HEK293 (cell line): ENCODE measurements at regions not wholly inside any gene's neighbourhood (a gene's known extent, or its start where the extent isn't known, plus 50 kb on each side); places are given as distances from the start of the nearest gene placed in this dataset.
"Not testable (repeated sequence)": the region's sequence is repeated elsewhere in the genome, so short reads cannot be mapped to it uniquely, and the experiment has no call there.

Experiments used
- CTCF ChIP-seq: fragments of 450-650 bp; formaldehyde crosslinking; IDR thresholded peaks from 2 replicates; pipeline ENCODE4 v1.5.1; 2016; ENCODE audit warnings: missing biosample characterization, missing genetic modification characterization
- TSHZ1 ChIP-seq: fragments of 450-650 bp; formaldehyde crosslinking; IDR thresholded peaks from 2 replicates; pipeline ENCODE4 v1.5.1; 2016; ENCODE audit warnings: missing biosample characterization, missing genetic modification characterization, borderline replicate concordance
- YY1 ChIP-seq: fragments of 450-650 bp; formaldehyde crosslinking; IDR thresholded peaks from 2 replicates; pipeline ENCODE4 v1.5.1; 2018; ENCODE audit warnings: missing biosample characterization, missing genetic modification characterization
- ZNF146 ChIP-seq: fragments of 450-650 bp; formaldehyde crosslinking; IDR thresholded peaks from 2 replicates; pipeline ENCODE4 v1.5.1; 2016; ENCODE audit warnings: missing biosample characterization, missing genetic modification characterization
- ZNF184 ChIP-seq: fragments of 450-650 bp; IDR thresholded peaks from 2 replicates; pipeline ENCODE4 v1.5.1; 2018; ENCODE audit warnings: missing biosample characterization, mild to moderate bottlenecking, missing genetic modification characterization
- ZNF214 ChIP-seq: fragments of 450-650 bp; formaldehyde crosslinking; IDR thresholded peaks from 2 replicates; pipeline ENCODE4 v1.5.1; 2017; ENCODE audit warnings: missing biosample characterization, mild to moderate bottlenecking, missing genetic modification characterization, borderline replicate concordance
- ZNF561 ChIP-seq: fragments of 450-650 bp; IDR thresholded peaks from 2 replicates; pipeline ENCODE4 v1.5.1; 2018; ENCODE audit warnings: missing biosample characterization, missing genetic modification characterization, borderline replicate concordance
- ZNF776 ChIP-seq: fragments of 450-650 bp; formaldehyde crosslinking; IDR thresholded peaks from 2 replicates; pipeline ENCODE4 v1.5.0; 2017; ENCODE audit warnings: missing biosample characterization, missing genetic modification characterization, borderline replicate concordance

- TF ChIP-seq CTCF (tag by site-specific recombination); ZNF184 (tag by site-specific recombination); YY1; ZNF214 (tag by site-specific recombination); ZNF561; ZNF776 (tag by site-specific recombination); TSHZ1 (tag by site-specific recombination); ZNF146 (tag by site-specific recombination): not testable (repeated sequence)
Measured at GRCh38 chr9:41251973-41252372, 62.9 kb upstream of the ZNG1F start.
